ENCODE measurements at regions not wholly inside any gene's neighbourhood (a gene's known extent, or its start where the extent isn't known, plus 50 kb on each side); places are given as distances from the start of the nearest gene placed in this dataset.

DNA sequence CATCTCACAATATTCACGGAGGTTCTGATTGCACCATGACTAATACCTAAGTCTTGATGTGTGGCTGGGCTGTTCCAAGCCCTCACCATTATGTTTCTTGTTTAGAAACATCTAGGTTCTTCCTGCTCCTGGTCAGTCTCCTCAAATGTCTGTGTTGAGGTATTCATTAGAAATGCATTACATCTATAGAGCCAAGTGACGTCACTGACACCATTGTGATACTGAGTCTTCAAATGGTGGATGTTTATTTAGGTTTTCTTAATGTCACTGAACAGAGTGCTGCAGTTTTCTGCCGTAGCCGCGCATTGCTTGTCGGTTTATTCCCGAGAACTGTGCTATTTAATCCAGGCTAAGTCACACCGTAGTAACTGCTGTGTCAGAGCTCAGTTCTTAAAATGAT lies 142.4 kb upstream of the SPACA7 start:
- TF ChIP-seq, protein P1, sequence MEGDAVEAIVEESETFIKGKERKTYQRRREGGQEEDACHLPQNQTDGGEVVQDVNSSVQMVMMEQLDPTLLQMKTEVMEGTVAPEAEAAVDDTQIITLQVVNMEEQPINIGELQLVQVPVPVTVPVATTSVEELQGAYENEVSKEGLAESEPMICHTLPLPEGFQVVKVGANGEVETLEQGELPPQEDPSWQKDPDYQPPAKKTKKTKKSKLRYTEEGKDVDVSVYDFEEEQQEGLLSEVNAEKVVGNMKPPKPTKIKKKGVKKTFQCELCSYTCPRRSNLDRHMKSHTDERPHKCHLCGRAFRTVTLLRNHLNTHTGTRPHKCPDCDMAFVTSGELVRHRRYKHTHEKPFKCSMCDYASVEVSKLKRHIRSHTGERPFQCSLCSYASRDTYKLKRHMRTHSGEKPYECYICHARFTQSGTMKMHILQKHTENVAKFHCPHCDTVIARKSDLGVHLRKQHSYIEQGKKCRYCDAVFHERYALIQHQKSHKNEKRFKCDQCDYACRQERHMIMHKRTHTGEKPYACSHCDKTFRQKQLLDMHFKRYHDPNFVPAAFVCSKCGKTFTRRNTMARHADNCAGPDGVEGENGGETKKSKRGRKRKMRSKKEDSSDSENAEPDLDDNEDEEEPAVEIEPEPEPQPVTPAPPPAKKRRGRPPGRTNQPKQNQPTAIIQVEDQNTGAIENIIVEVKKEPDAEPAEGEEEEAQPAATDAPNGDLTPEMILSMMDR (conservative IDR thresholded peaks at IDR 0.05; ENCODE audit: low read depth in 2 of 2), result no peak
- TF ChIP-seq POLR2AphosphoS5 (IDR thresholded peaks at IDR 0.05; ENCODE audit: low read depth) (no peak), STAT1 (IDR thresholded peaks at IDR 0.05; ENCODE audit: unreplicated experiment) (no peak), EZH2 (IDR thresholded peaks at IDR 0.05; ENCODE audit: low read depth, unreplicated experiment) (no peak), CREB1 (CRISPR knock-in tag; IDR thresholded peaks at IDR 0.05; ENCODE audit: low read depth) (no peak), EZH2phosphoT487 (IDR thresholded peaks at IDR 0.05; ENCODE audit: unreplicated experiment) (no peak), NANOG (IDR thresholded peaks at IDR 0.05; ENCODE audit: borderline replicate concordance) (no peak), JUNB (IDR thresholded peaks at IDR 0.05; ENCODE audit: unreplicated experiment) (no peak)
- TF ChIP-seq, protein P2, sequence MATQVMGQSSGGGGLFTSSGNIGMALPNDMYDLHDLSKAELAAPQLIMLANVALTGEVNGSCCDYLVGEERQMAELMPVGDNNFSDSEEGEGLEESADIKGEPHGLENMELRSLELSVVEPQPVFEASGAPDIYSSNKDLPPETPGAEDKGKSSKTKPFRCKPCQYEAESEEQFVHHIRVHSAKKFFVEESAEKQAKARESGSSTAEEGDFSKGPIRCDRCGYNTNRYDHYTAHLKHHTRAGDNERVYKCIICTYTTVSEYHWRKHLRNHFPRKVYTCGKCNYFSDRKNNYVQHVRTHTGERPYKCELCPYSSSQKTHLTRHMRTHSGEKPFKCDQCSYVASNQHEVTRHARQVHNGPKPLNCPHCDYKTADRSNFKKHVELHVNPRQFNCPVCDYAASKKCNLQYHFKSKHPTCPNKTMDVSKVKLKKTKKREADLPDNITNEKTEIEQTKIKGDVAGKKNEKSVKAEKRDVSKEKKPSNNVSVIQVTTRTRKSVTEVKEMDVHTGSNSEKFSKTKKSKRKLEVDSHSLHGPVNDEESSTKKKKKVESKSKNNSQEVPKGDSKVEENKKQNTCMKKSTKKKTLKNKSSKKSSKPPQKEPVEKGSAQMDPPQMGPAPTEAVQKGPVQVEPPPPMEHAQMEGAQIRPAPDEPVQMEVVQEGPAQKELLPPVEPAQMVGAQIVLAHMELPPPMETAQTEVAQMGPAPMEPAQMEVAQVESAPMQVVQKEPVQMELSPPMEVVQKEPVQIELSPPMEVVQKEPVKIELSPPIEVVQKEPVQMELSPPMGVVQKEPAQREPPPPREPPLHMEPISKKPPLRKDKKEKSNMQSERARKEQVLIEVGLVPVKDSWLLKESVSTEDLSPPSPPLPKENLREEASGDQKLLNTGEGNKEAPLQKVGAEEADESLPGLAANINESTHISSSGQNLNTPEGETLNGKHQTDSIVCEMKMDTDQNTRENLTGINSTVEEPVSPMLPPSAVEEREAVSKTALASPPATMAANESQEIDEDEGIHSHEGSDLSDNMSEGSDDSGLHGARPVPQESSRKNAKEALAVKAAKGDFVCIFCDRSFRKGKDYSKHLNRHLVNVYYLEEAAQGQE (IDR thresholded peaks at IDR 0.05; ENCODE audit: unreplicated experiment), result no peak
- TF ChIP-seq, protein P3, sequence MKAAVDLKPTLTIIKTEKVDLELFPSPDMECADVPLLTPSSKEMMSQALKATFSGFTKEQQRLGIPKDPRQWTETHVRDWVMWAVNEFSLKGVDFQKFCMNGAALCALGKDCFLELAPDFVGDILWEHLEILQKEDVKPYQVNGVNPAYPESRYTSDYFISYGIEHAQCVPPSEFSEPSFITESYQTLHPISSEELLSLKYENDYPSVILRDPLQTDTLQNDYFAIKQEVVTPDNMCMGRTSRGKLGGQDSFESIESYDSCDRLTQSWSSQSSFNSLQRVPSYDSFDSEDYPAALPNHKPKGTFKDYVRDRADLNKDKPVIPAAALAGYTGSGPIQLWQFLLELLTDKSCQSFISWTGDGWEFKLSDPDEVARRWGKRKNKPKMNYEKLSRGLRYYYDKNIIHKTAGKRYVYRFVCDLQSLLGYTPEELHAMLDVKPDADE (IDR thresholded peaks at IDR 0.05), result no peak

Measured in GM23338 (cell line).